NCI-H1417 treated with DMSO at 0.1 percent for 48 hours (cell line): ENCODE measurements at regions not wholly inside any gene's neighbourhood (a gene's known extent, or its start where the extent isn't known, plus 50 kb on each side); places are given as distances from the start of the nearest gene placed in this dataset.

Experiments used
- DNase-seq: peaks from one replicate; lab custom pipeline; 2025; lab: John Stamatoyannopoulos, UW

- DNase-seq: no peak
Measured at GRCh38 chr5:67331296-67331925, 134.8 kb upstream of the CD180 start.

- no peak for DNase-seq
Measured at GRCh38 chr5:67319935-67320725, 123.5 kb upstream of the CD180 start.

GRCh38 chr5:67318746-67319145 is 122.1 kb upstream of the CD180 start:
- no peak for DNase-seq

- DNase-seq: no peak
Measured at GRCh38 chr5:67317603-67318002, 121.0 kb upstream of the CD180 start.

- DNase-seq: no peak
Measured at GRCh38 chr5:67316695-67317094, 120.1 kb upstream of the CD180 start.

GRCh38 chr5:67315082-67315989 is 118.7 kb upstream of the CD180 start:
- no peak for DNase-seq

- no peak for DNase-seq
Measured at GRCh38 chr5:67311701-67312100, 115.1 kb upstream of the CD180 start.

- no peak for DNase-seq
Measured at GRCh38 chr5:67311208-67311607, 114.6 kb upstream of the CD180 start.

GRCh38 chr5:67310740-67311139 is 114.1 kb upstream of the CD180 start:
- no peak for DNase-seq

- DNase-seq: no peak
Measured at GRCh38 chr5:67310169-67310568, 113.6 kb upstream of the CD180 start.

- DNase-seq: no peak
Measured at GRCh38 chr5:67308988-67309688, 112.5 kb upstream of the CD180 start.

- no peak for DNase-seq
Measured at GRCh38 chr5:67306965-67307607, 110.5 kb upstream of the CD180 start.

- no peak for DNase-seq
Measured at GRCh38 chr5:67305913-67306710, 109.5 kb upstream of the CD180 start.

- no peak for DNase-seq
Measured at GRCh38 chr5:67305401-67305800, 108.8 kb upstream of the CD180 start.

GRCh38 chr5:67303356-67303755 is 106.8 kb upstream of the CD180 start:
- DNase-seq: no peak

- DNase-seq: no peak
Measured at GRCh38 chr5:67301285-67301903, 104.8 kb upstream of the CD180 start.

- no peak for DNase-seq
Measured at GRCh38 chr5:67300326-67300725, 103.7 kb upstream of the CD180 start.

GRCh38 chr5:67299231-67299735 is 102.7 kb upstream of the CD180 start:
- no peak for DNase-seq

- no peak for DNase-seq
Measured at GRCh38 chr5:67297802-67298532, 101.4 kb upstream of the CD180 start.
